Activated naive CD4-positive, alpha-beta T cell treated with anti-CD3 and anti-CD28 coated beads, Interleukin-2, amount 50 U/mL, for 16 hours (primary cell): ENCODE measurements at regions not wholly inside any gene's neighbourhood (a gene's known extent, or its start where the extent isn't known, plus 50 kb on each side); places are given as distances from the start of the nearest gene placed in this dataset.
"Not testable (repeated sequence)": the region's sequence is repeated elsewhere in the genome, so short reads cannot be mapped to it uniquely, and the experiment has no call there.

ENCODE experiments used
- DNase-seq: peaks from one replicate; pipeline ENCODE4 v3.0.0-alpha.2; 2020

DNA sequence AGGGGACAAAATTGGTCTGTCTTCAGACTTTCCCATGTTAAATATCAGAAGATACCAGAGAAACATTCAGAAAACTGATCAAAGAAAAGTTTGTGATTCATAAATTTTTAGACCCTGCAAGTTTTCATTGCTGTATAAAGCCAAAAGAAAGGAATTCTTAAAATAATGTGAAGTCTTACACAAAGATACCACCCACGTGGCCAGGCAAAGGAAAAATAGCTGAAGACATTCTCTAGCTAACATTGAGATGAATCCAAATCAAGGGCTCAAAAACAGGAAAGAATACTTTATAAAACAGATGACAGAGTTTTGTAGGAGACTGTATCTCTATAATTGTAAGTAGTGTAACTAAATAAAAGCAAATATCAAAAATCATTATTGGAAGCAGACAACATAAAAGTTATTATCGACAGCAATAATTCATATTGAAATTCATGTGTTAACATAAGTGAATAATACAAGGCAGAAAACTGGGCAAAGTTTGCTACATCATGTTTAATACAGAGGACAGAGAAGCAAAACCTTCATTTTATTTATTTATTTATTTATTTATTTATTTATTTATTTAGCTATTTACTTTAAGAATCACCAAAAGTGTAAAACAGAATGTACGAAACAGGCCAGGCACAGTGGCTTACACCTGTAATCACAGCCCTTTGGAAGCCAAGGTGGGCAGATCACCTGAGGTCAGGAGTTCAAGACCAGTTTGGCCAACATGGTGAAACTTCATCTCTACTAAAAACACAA is 204.6 kb upstream of the SLIT2 start:
- DNase-seq, result no peak

DNA sequence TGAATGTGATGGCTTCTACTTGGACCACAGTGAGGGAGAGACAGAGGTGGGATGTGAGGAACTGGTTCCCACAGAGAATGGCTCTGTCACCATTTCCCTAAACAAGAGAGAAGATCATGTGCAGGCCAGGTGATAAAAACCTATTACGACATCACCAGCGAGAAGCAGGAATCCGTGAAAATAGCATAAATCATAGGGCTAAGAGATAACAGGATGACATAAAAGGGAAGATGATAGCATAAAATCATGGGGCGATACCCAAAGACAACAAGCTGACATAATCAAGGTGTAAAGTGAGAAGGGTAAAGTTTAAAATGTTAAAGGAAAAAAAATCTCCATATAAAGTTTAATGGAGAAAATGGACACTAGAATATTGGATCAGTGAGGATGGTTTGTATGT is 205.5 kb upstream of the SLIT2 start:
- DNase-seq, result no peak

DNA sequence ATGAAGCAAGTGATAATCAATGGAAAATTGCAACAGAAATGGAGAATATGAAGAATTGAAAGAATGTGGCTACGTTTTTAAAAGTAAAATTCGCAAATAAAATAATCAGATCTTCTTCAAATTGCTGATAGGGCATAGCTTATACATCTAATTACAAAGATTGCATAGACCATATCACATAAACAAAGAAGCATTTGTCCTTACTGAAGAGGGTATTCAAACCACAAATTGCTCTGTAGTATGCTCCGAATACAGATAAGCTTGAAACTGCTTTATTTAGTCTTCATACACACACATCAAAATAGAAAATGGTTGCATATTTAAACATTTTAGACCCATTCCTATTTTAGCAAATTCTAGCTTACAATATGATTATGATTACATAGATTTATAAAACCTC is 206.7 kb upstream of the SLIT2 start:
- no peak for DNase-seq

DNA sequence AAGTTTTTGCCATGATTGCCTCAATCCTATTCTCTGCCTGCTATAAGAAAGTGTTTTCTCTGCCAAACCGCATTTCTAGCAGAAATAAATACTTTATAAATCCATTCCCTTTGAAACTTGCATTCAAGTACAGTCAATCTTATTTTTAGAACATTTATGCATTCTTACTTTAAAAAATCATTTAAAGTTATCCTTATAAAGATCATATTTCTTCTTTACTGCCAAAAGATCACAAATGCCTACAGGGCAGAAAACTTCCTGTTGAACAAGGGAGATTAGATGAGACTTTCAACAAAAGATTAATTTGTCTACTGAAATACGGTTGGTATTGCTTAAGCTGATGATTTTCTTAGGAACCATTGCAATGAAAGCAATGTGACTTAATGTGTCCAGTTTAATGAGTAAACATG is 207.2 kb upstream of the SLIT2 start:
- no peak for DNase-seq

DNA sequence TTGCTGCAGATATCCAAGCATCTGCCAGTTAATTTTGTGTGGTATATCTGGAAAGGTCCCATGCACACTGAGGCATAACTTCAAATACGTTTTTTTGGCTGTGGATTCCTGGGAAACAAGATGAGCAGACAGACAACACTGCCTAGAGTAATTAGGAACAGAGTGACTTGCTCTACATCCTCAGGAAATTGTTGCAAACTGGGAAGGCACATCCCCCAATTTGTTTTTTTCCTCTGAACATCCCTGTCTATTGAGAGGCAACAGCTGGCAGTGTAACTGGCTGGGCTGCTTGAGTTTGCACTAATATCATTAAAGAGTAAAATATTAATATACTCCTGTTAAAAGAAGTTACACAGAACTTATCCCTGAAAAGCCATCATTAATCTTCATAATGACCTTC is 207.7 kb upstream of the SLIT2 start:
- no peak for DNase-seq

DNA sequence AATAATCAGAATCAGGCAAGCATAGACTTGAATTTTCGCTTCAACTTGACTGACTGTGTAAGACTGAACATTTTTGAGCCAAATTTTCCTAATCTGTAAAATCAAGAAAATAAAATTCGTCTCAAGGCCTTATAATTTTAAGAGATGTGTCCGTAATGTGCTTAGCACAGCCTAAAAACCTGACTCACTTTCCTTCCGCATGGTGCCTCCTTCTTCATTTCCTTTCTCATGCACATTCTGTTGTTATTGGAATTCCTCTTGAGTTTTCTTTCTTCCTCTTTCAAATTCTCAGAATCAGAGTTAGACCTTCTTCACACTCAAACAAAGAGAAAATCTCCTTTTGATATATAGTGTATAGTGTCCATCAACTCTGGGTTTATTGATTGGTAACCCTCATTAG is 208.9 kb upstream of the SLIT2 start:
- DNase-seq, result no peak

DNA sequence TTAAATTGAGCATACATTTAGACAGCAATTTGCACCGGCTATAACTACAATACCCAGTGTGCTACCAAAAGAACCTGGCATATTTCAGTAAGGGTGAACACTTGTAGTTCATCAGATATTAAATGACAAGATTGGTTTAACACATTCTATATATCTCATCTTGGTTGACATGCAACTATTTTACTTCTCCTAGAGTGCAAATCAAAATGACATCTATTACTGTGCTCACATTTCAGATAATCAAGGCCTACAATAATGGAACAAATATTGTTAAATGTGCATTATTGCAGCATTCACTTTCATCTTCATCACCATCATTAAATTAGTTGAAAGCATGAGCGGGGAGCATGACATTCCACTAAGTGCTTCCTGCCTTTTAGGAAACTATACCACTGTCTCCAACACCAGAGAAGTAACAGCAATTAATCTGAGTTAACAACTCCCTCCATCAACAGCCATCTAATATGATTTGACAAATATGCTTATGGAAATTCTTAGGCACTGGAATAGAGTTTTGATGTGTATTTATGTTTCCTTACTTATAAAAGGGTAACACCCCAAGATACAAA is 209.8 kb upstream of the SLIT2 start:
- no peak for DNase-seq

DNA sequence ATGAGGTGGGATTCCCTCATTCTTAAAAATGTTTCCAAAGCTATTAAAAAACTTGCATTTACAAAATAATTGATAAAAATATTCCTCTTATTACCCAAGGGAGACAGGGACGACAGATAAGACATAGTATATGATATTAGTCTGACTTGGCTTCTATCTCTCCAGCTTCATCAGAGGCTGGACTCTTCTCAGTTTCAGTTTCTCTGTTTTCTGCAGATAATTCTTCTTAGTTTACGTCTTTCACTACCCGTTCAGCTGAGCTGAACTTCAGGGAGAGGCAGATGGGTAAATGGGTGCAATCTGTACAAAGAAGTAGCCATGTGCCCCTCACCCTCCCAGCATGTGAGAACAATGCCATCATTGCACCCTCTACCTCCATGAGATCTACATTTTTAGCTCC is 214.0 kb upstream of the SLIT2 start:
- DNase-seq, result no peak

DNA sequence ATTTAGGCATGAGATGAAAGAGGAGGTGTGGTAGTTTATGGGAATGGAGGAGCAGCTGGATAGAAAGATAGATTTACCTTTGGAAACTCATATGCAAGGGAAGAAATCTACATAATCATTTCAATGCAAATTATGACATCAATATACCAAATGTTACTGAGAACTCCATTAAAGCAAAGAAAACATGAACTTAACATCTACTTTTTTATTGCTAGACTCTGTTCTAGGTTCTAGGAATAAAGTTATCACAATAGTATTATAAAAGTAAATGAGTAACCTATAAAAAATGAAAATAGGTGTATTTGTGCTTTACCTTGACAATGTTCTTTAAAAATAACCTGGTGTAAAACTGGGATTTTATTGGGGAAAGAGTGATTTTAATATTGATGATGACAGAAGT is 221.6 kb upstream of the SLIT2 start:
- DNase-seq, result no peak

DNA sequence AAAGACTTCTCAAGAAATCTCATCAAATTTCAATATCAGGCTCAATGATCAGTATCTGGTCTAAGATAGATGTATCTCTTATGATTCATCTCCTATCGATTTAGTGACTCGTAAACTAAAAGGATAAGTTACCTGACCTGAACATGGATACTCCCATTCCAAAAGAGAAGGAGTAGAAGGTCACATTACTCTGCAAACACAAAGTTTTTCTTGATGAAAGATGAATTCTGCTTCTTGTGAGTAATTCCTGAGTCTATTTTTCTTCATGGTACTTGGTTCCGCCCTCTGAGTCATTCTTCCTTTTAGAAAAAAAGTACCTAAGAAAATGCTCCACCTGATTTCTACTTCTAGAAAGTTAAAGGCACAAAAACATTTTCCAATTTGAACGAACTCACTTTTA is 223.1 kb upstream of the SLIT2 start:
- DNase-seq, result no peak

DNA sequence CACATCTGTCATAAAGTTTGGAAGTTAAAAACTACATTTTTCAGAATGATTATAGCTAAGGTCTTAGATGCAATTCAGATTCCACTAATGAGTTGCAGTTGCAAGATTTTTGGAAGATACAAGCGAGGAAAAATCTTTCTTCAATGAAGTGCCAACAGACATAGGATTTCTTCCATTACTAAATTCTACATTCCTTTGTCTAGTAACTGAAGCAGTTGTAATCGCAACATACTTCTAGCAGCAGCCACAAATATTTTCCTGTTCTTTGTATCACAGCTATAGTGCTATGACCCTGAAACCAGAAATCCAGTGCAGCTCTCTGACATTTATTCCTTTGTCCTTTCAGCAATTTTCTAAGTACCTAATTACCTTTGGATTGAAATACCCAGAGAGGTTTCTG is 225.2 kb upstream of the SLIT2 start:
- no peak for DNase-seq

DNA sequence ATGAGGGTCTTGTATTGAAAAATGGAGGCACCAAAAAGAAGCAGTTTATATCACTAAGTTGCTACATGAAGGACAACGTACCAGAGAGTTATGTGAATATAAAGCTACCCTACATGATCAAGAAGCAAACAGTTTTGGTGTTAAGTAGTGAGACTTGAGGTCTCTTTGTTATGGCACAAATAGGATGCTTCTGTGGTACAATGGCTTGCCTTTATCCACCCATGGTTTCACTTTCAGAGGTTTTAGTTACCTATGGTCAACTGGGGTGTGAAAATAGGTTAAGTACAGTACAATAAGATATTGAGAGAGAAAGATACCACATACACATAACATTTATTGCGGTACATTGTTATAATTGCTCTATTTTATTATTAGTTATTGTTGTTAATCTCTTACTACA is 229.2 kb upstream of the SLIT2 start:
- no peak for DNase-seq

DNA sequence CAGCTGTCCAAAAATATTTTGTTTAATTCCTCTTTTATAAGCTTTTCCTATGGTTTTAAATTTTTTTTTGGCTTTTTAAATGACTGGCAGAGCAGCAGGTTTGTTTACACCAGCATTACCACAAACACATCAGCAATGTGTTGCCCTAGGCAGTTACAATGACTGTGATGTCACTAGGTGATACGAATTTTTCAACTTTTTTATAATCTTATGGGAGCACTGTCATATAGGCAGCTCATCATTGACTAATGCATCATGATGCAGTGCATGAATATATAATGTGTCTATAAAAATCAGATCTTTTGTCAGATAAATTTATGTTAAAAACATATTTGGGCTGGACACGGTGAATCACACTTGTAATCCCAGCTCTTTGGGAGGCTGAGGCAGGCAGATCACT is 231.6 kb upstream of the SLIT2 start:
- DNase-seq, result no peak

DNA sequence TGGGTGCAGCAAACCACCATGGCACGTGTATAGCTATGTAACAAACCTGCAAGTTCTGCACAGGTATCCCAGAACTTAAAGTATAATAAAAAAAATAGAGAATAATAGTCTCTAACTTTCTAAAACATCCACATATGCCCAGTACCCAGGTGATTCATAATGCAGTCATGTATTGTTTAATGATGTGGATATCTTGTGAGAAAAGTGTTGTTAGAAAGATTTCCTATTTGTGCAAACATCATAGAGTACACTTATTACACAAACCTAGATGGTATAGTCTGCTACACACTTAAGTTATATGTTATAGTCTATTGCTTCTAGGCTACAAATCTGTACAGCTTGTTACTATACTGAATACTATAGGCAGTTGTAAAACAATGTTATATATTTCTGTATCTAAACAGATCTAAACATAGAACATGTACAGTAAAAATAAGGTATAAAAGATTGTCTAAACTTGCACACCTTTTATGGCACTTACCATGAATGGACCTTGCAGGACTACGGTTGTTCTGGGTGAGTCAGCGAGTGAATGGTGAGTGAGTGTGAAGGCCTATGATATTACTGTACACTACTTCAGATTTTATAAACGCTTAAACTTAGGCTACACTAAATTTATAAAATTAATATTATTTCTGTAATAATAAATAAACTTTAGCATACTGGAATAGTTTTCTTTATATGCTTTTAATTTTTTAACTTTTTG is 232.2 kb upstream of the SLIT2 start:
- DNase-seq, result no peak

DNA sequence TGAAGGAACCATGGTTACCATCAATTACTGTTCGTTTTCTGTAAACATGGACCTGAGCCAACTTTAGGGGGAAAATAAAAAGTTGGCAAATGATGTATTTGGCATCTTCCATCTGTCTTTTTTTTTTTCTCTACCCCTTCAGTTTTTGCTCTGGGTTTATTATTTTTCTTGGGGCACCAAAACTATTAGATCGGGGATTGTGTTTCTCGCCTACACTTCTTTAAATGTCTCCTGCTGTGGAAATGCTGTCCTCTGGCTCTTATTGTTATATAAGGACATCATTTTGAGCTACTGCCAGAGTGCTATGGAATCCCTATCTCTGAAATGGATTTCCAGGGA is 234.0 kb upstream of the SLIT2 start:
- no peak for DNase-seq

DNA sequence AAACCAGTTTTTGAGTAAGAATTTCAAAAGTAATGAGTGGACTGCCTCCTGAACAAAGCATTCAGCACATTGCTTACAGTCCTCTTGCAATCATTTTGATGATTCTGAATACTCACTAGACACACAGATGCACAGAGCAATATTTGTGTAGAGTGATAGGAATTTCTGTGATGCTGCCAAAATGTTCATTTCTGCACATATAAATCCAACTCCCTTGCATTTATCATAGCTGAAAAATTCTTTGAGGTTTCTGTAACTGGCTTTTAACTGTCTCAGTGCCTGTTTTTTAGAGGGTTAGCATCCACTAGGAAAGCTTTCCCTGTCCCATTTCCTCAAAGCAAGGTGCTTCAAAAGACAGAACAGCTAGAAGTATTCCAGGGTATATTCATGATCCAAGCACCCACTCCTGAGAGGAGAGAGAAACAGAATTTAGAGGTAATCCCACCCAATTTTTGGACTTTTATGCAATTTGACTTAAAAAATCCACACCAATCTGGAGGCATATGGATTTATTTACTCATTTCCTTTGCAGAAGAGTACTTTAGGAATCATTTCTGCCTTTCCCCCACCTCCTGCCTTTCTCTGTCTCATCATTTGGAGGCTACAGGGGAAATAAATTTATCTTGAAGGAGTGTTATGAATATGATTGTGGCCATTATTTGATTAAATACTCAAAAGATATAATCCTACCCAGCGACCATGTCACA is 234.5 kb upstream of the SLIT2 start:
- DNase-seq, result no peak

DNA sequence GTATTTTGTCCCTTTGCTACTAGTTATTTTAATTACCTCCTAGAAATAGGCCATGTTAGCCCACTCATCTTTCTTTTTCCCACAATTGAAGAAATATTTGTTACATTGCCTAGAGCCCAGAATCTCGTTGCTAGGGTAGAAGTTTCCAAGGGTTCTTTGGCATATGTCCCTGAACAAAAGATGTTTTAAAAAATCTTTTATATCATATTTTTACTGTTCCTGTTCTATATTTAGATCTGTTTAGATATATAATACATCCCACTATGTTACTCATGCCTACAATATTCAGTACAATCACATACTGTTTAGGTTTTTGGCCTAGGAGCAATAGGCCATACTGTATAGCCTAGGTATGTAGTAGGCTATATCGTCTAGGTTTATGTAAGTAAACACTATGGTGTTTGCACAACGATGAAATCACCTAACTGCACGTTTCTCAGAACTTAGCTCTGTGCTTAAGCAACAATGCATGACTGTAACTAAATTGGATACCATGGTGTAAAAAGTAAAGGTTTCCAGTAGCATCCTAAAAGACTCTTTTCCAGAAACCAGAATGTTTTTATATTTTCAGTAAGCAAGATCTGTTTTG is 236.0 kb upstream of the SLIT2 start:
- DNase-seq, result no peak

DNA sequence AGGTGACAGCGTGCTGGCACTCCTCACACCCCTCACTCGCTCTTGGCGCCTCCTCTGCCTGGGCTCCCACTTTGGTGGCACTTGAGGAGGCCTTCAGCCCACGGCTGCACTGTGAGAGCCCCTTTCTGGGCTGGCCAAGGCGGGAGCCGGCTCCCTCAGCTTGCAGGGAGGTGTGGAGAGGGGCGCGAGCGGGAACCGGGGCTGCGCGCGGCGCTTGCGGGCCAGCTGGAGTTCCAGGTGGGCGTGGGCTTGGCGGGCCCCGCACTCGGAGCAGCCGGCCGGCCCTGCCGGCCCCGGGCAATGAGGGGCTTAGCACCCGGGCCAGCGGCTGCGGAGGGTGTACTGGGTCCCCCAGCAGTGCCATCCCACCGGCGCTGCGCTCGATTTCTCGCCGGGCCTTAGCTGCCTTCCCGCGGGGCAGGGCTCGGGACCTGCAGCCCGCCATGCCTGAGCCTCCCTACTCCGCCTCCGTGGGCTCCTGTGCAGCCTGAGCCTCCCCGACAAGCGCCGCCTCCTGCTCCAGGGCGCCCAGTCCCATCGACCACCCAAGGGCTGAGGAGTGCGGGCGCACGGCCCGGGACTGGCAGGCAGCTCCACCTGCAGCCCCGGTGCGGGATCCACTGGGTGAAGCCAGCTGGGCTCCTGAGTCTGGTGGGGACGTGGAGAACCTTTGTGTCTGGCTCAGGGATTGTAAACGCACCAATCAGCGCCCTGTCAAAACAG is 247.7 kb upstream of the SLIT2 start:
- not testable (repeated sequence) for DNase-seq

DNA sequence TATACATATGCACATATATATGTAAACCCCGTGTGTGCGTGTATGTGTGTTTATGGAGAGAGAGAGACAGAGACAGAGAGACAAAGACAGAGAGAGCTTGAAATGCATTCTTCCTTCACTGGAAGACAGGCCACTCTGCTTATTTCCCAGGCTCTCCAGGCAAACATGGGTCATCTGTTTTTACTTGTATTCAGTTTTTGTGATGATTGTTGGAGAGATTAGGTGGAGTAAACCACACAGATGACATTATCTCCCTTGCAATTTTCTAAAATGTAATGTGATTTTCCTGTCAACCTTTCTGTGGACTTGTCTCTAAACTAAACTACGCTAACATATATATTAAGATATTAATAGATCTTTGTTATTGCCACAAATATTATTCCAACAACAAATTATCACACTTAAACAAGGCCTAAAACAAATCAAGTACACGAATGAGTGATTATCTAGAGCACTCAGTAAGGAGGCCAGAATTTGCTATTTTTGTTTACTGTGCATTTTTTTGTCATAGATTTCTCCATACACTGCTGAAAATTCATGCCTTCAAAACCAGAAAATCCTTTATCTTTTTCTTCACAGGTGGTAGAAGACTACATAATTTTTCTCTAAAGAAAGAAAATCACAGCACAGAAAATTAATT is 251.8 kb upstream of the SLIT2 start:
- DNase-seq, result no peak

DNA sequence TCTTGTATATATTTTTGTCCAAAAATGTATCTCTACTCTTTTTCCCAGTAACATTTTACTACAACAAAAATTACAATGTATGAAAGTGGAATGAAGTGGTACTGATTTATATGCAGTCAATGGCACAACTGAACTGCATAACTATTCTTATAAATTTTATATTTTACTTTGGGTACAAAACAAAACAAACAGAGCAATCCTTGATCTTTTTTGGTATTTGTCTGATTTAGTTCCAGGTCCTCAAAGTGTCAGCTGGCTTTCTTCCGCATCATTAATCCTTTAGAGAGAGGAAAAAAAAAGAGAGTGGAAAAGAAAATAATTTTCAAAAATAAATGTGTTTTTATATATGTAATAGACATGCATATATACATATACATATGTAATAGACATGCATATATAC is 252.4 kb upstream of the SLIT2 start:
- no peak for DNase-seq

DNA sequence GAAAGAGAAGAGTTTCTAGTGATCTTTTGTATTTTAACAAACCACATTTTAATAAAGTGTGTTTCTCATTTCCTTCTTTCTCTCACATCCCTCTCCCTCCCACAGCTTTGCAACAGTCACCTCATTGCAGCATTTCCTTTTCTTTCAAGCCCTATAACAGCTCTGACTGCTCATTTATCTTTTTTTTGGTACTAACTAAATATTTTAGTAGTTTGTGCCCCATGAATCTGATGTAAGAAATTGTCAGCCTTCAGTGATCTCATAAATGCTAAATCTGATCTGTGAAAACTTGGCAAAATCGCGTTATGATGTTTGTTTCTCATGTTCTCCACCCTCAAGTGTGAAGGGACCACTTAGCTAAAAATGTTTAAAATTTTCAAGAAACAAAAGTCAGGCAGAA is 258.5 kb upstream of the SLIT2 start:
- DNase-seq, result no peak

DNA sequence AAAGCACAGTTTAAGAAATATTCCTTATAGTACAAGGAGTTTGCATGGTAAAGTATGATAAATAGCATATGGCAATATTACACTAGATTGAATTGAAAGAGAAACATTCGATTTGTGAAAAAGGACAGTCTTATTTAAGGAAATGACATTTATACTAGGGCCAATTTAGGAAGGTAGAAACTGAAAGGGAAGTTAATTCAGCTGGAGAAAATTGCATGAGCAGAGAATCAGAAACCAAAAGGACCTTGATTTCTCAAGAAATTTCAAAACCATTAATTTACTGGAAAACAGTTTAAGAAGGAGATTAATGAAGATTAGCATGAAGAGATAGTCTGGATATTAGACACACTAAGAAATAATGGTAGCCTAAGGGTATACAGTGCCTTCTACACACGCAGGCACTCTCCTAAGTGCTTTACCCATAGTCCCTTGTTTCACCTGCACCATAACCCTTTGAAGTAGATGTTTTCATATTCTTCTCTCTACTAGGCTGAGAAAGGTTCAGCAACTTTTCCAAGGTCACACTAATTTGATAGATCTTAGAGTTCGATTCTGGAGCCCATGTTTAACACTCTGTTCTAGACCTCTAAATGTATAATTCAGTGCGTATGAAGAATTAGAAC is 259.1 kb upstream of the SLIT2 start:
- no peak for DNase-seq
